HG02840 (cell line): ENCODE measurements at regions not wholly inside any gene's neighbourhood (a gene's known extent, or its start where the extent isn't known, plus 50 kb on each side); places are given as distances from the start of the nearest gene placed in this dataset.
"Not testable (repeated sequence)": the region's sequence is repeated elsewhere in the genome, so short reads cannot be mapped to it uniquely, and the experiment has no call there.

Experiments
- ATAC-seq: cut with Tn5 transposase; IDR thresholded peaks from one replicate; pipeline ENCODE4 v1.9.1; 2021; ENCODE audit warnings: mild to moderate bottlenecking, moderate library complexity, moderate number of reproducible peaks; ENCODE audit not compliant: unreplicated experiment, low FRiP score

DNA sequence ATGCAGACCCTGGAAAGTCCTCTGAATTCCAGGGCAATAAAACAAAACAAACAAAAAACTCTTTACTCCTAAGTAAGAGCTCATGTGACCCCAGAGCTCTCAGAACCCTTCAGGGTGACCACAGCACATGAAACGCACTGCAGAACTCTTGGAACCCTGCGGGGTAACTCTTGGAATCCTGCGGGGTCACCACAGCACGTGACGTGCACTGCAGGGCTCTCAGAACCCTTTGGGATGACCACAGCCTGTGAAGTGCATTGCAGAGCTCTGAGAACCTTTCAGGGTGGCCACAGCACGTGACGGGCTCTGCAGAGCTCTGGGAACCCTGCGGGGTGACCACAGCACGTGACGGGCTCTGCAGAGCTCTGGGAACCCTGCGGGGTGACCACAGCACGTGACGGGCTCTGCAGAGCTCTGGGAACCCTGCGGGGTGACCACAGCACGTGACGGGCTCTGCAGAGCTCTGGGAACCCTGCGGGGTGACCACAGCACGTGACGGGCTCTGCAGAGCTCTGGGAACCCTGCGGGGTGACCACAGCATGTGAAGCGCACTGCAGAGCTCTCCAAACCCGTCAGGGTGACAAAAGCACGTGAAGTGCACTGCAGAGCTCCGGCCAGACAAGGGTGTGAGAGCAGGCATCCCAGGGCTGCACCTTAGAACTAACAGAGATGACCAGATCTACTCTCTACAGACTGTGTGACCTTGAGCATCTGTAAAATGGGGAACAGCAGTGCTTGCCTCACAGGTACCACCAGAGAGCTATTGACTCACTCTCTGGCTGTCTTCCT is 110.1 kb downstream of the ADRA2C start:
- not testable (repeated sequence) for ATAC-seq

DNA sequence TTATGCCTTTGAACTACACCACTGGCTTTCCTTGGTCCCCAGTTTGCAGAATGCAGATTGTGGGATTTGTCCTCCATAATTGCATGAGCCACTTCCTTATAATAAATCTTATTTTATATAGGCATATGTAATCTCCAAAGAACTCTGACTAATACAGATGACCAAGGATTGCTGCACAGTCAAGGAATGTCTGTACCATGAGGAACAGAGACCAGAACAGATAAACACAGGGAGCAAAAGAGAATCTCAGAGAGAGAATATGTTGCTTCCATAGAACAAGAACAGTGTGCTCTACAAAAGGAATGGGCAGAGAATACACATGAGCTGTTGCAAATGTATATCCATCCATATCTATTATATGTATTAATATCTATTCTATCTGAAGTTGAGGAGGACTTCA is 111.1 kb downstream of the ADRA2C start:
- ATAC-seq = no peak

DNA sequence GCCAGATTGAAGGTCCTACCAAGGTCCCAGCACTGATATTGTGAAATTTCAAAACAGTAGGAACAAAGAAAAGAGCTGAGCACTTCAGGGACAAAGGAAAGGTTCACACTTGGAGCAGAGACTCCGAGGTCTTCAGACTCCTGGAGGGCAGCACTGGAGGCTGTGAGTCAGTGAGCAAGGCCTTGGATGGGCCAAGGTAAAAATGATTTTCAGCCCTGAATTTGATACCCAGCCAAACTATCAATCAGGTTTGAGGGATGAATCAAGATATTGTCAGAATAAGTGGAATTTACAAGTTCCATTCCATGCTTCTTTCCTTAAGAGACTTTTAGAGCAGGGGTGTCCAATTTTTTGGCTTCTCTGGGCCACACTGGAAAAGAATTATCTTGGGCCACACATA is 111.7 kb downstream of the ADRA2C start:
- ATAC-seq = no peak

DNA sequence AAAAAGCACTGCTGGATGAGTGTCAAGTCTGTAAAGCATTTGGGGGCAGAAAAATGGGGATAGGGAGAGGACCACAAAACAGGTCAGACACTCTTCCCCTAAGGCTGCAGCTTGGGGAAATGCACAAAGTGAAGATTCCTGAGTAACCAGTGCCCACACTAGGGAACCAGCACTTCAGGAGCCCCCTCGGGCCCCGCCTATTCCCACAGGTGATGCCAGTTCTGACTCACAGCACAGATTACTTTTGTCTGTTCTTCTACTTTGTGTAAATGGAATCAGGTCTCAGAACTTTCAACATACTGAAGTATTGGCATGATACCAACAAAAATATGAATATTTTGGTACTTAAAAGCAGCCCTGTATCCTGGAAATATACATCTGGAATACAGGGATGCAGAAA is 112.5 kb downstream of the ADRA2C start:
- no peak for ATAC-seq

DNA sequence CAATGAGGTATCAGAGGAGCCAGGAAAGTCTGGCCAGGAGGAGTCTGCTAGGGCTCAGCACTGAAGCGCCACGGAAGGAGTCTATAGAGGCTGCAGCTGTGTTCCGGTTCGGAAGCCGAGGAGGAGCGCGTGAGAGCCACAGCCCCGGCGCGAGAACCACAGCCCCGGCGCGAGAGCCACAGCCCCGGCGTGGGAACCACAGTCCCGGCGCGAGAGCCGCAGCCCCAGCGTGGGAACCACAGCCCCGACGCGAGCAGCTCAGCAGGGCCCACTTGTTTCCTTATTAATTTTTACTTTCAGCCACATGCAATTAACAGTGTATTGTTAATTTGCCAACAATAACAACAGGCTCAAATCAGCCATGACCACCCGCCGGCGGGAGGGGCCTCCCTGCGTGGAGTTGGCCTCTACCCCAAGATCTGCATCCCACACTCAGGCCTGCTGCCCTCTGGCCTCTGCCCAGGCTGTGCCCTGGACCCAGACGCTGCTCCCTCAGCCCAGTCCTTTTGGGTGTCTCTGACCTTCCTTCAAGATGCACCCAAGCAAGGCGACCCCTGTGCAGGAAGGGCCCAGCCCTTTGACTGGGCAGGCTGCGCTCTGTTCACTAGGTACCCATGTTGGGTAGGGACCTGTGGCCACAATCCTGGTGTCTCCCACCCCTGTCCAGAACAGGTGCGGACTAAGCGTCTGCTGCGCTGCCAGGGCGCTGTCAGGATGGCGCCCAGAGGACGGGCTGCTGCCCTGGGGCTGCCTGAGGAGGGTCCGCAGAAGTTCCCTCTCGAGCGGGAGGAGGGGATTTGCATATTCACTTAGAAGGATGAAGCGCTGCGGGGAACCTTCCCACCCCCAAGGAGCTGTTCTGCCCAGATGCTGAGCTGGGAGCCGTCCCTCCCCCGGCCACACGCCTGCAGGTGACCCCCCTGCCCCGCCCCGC is 113.8 kb downstream of the ADRA2C start:
- no peak for ATAC-seq

DNA sequence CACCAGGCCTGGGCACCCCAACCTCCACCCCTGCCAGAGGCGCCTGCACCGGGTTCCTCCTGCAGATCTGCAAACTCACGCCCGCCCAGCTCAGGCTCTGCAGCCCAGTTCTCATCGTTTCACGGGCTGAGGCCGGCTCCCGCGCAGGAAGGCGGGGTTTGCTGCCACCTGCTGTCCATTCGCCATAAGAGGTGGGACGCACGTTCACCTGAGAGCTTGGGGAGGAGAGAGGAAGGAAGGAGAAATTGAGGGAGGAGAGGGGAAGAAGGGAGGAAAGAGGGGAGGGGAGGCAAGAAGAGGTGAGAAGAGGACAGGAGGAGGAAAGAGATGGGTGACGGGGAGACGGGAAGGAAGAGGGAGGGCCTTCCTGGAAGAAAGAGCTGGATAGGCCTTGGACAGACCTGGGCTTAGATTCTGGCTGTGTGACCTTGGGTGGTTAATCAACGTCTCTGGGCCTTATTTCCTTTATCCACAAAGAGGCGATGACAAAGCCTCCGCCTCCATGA is 114.5 kb downstream of the ADRA2C start:
- no peak for ATAC-seq

DNA sequence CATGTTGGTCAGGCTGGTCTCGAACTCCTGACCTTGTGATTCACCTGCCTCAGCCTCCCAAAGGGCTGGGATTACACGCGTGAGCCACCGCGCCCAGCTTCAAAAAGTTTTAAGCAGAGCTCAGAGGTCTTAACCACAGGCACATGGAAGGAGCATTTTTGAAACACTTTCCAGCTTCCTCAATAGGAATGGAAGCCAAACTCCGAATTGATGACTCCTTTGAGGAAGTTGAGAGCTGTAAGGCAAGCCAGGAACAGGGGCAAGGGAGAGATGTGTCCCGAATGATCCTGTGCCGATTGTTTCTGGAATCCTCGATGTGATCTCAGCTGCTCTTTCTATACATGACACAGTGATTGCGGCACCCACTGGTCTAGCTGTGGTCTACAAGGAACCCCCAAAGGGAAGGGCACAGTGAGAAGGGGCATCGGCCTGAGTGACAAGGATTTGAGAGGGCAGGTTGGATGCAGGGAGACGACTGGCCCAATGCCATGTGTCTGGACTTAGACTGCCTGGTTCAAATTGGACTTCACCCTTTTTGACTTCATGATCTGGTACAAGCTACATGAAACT is 116.2 kb downstream of the ADRA2C start:
- ATAC-seq = not testable (repeated sequence)

DNA sequence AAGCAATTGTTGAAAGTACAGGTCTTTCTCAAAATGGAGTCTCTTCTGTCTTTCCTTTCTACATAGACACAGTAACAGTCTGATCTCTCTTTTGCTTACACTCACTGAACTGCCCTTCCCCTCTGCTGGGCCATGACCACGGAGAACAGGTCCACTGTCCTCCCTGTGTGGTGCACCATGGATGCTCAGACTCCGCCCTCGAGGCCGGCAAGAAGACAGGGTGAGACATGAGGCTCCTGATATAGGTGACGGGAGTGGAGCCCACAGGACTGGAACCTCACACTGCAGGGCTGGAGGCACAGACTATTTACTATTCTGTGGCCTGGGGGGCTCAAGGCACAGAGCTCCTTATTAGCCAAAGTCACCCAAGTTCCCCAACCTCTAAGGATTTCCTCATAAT is 118.1 kb downstream of the ADRA2C start:
- not testable (repeated sequence) for ATAC-seq

DNA sequence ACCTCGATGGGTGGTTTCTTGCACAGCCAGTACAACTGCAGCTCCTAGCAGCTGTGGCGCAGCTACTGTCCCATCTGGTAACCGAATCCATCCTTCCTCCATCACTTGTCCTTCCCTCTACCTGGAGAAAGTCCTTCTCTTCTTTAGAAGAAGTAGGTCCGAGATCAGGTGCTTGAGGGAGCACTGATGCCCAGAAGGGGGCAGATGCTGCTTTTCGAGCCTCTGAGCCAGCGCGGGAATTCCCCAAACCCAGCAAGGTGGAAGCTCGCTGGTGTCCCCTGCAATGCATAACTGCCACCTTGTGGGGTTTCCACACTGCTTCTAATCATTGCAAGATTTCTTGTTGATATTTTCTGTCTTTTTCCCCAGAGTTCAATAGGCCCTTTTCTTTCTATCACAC is 127.4 kb downstream of the ADRA2C start:
- not testable (repeated sequence) for ATAC-seq

DNA sequence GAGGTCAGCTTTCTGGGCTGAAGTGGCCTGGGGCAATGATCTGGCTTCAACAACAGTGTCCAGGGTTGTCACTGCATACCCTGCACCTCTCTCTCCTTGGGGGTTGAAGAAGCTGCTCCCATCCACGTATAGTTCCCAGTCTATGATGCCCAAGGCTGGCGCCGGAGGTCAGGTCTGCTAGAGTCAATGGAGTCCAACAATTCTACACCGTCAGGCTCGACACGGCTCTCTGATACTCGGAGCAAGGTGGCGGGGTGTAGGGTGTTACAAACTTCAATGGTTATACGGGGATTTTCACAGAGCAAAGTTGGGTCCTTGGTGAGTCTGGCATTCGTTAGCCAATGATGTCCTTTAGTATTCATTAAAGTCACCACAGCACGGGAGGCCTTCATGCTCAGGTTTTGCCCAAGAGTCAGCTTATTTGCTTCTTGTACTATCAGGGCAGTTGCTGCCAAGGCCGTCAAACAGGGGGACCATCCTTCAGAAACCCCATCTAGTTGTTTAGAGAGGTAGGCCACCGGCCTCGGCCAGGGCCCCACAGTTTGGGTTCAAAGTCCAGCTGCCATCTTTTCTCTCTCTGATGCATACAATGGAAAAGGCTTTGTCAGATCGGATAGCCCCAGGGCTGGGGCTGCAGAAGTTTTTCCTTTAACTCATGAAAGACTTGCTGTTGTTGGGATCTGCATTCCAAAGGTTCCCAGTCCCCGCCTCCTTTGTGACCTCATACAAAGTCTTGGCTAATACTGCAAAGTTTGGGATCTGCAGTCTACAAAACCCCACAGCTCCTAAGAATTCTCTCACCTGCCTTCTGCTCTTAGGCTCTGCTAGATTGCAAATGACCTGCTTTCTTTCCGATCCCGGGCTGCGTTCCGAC is 128.1 kb downstream of the ADRA2C start:
- not testable (repeated sequence) for ATAC-seq

DNA sequence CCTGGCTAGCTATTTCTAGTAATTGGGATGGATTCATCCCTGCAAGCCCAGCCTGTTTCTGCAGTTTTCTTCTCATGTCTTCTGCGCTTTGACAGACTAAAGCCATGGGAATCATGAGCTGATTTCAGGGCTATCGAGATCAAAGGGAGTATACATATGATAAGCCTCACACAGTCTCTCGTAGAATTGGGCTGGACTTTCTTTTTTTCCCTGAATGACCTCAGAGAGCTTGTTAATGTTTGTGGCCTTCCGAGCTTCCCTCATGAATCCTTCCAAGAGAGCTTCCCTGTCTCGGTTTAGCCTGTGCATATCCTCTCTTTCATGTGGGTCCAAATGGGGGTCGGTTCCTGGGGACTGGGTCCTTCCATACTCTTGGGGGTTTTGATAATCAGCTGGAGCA is 130.3 kb downstream of the ADRA2C start:
- ATAC-seq = no peak

DNA sequence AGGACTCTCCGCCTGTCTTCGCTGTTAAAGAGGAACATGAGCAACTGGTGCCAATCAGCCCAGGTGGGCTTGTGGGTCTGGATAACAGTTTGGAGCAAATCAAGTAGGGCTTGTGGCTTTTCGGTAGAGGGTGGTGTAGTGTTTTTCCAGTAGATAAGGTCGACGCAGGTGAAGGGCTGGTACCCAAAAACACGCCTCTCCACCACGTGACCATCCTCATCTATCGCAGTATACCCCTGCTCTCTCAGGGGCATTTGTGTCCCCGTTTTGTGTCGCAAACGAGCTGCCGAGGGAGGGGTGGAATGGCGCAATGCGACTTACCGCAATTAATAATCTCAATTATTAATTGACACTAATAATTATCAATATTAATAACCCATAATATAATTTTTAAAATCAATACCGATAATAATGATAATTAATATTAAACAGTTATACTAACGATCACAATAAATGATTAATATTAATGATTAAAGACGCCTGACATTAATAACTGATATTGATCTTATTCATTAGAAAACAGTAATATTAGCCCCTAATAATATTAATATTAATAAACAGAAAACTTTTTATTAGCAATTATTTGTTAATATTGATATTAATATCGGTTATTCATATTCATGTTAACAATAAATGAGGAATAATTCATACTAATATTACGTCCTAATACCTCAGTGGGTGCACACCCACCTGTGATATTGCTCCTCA is 130.8 kb downstream of the ADRA2C start:
- not testable (repeated sequence) for ATAC-seq

DNA sequence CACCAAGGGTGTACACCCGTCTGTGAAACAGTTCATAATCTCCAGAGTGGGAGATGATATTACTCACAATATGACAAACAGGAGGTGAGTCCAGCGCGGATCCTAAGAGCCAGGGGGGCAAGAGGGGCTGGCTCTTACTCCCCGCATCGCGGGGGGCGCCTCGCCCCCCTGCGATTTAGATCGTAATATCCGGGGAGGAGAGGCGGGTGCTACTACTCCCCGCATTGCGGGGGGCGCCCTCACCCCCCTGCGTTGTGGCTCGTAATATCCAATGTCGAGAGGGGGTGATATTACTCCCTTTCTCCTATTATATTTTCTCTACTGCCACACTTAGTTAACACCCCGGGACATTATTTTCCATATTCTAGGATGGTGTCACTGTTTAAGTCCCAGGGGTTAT is 131.9 kb downstream of the ADRA2C start:
- ATAC-seq = no peak

DNA sequence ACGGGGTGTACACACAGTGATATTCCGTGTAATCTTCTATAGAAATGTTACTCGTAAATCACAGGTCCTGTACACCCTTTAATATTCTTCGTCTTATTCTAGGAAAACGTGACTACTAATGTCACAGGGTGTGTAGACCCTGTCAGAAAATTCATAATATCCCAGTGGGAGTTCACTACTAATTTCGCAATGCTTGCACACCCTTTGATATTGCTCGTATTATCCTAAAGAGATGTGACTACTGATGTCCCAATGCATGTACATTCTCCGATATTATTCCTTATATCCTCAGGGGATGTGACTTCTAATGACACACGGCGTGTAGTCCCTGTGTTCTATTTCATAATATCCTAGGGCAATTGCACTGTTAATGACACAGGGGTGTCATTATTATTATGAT is 132.7 kb downstream of the ADRA2C start:
- not testable (repeated sequence) for ATAC-seq

DNA sequence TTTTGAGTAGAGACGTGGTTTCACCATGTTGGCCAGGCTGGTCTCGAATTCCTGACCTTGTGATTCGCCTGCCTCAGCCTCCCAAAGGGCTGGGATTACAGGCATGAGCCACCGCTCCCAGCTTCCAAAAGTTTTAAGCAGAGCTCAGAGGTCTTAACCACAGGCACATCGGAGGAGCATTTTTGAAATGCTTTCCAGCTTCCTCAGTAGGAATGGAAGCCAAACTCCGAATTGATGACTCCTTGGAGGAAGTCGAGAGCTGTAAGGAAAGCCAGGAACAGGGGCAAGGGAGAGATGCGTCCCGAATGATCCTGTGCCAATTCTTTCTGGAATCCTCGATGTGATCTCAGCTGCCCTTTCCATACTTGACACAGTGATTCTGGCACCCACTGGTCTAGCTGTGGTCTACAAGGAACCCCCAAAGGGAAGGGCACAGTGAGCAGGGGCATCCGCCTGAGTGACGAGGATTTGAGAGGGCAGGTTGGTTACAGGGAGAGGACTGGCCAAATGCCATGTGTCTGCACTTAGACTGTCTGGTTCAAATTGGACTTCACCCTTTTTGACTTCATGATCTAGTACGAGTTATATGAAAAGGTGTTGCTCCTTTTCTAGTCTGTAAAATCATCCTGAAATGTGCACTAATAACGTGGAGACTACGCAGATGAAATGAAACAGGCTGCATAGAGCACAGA is 138.2 kb downstream of the ADRA2C start:
- ATAC-seq = not testable (repeated sequence)

DNA sequence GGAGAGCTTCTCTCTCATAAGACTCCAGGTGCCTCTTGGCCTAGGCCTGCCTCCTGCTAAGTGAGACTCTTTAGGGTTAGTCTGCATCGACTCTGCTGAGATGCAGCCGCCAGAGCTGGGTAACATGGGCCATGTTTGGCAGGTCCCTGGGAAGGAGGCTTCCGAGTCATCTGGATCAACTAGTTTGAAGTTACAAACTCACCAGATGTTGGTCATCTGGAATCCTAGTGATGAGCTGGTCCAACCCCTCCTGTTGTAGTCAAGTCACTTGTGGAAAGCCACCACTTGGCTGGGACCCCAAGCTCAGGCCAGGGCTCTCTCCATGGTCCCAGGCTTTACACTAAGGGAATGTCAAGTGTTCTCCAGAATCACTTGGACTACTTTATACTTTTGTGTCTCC is 143.4 kb downstream of the ADRA2C start:
- not testable (repeated sequence) for ATAC-seq

DNA sequence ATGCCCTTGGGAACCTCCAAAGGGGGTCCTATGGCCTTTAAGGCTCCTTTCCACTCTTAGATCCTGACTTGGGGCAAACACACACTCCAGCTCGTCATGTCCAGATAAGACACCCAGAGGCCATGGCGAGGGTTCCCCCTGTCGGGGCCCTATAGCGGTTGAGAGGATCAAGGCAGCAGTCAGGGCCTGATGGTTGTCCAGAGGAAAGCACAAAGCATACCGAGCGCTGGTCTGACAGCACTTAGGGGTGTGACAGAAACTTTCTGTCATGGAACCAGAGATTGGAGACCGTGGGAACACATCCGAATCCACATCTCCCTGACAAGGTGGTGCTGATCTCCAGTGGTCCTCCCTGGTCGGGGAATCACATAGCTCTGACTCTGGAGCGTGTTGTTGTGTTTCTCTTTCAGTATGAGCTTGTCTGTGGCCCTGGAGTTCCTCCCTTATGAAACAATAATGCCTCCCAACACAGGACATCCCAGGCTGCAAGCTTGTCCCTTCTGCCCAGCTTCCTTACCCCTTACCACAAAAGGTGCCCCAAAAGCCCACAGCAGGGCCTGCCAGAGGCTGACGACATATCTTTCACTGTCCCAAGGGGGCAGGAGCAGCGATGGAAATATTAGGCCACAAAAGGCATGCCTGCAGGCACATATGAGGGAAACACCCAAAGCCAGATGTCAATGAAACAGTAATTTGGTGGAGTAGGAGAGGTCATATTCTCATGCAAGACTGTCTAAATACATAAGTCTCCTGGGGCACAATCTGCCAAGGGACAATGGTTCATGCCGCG is 144.2 kb downstream of the ADRA2C start:
- ATAC-seq = not testable (repeated sequence)

DNA sequence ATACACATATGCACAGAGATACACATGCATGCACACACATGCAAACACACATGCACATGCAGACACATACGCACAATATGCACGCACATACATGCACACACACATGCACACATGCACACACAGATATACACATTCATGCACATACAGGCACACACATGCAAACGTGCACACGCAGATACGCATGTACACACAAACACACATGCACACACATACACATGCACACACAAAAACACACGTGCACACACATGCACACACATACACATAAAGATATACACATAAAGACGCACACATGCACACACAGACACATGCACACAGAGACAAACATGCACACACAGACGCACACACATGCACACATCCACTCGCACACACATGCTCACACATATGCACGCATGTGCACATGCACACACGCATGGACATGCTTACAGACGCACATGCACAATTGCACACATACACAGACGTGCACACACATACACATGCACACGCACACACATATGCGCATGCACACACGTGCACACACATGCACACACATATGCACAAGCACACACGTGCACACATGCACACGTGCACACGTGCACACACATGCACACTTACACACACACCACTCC is 145.2 kb downstream of the ADRA2C start:
- no peak for ATAC-seq
